HL-60 (cell line): ENCODE measurements at regions not wholly inside any gene's neighbourhood (a gene's known extent, or its start where the extent isn't known, plus 50 kb on each side); places are given as distances from the start of the nearest gene placed in this dataset.

Experiments used
- DNase-seq, 2 experiments: peaks; one replicate each; pipeline ENCODE4 v3.0.0-alpha.2; 2010 to 2020; ENCODE audit warnings: low read depth in 1 of 2, low spot score in 1 of 2
- H3K27ac ChIP-seq: fragments of 250-450 bp; sonication (Bioruptor Pico); replicated peaks from 2 replicates; pipeline ENCODE4 v1.5.1; 2020; ENCODE audit warnings: mild to moderate bottlenecking, moderate library complexity
- H3K27me3 ChIP-seq: fragments of 250-450 bp; sonication (Bioruptor Pico); 2 replicates; pipeline ENCODE4 v1.5.1; 2021; ENCODE audit warnings: mild to moderate bottlenecking, moderate library complexity; ENCODE audit not compliant: insufficient read depth, poor library complexity, severe bottlenecking
- H3K4me3 ChIP-seq: replicated peaks from 2 replicates; pipeline ENCODE4 v1.5.1; 2011; ENCODE audit warnings: mild to moderate bottlenecking, control low read depth, low read length; ENCODE audit not compliant: insufficient read depth
- GABPA ChIP-seq: IDR thresholded peaks from 2 replicates; pipeline ENCODE4 v1.6.1; 2012; ENCODE audit warnings: low read depth
- POLR2AphosphoS5 ChIP-seq: IDR thresholded peaks from 2 replicates; pipeline ENCODE4 v1.6.1; 2012; ENCODE audit warnings: low read depth
- SPI1 ChIP-seq: IDR thresholded peaks from 2 replicates; pipeline ENCODE4 v1.6.1; 2012; ENCODE audit warnings: low read depth, mild to moderate bottlenecking, borderline replicate concordance
- TF ChIP-seq, protein P1 (sequence below): IDR thresholded peaks from one replicate; pipeline ENCODE4 v1.5.1; 2011; ENCODE audit warnings: low read length, control low read depth, inconsistent platforms; ENCODE audit not compliant: insufficient read depth
- TF ChIP-seq, protein P2 (sequence below): IDR thresholded peaks from 2 replicates; pipeline ENCODE4 v1.6.1; 2012; ENCODE audit warnings: low read depth; ENCODE audit not compliant: insufficient replicate concordance

DNA sequence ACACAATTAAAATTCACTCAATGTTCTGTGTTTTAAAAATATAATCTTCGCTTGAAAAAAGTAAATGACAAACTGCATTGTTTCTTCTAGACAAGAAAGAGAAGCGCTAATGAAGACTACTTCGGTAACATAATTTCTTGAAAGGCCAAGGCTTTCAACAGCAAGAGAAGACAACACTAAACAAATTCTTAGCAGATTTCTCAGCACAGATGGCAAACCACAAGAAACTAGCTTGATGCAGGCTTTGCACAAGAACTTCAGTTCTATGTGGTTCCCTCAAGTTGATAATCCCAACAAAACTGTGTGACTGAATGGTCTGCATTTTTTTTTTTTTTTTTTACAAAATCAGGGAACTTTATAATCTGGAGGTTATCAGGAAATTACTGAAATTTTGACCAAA lies 447.4 kb upstream of the NRSN1 start:
- H3K27ac ChIP-seq = no peak overlapping the region
- no peak for DNase-seq
- H3K27me3 ChIP-seq = no peaks in the 10 kb centered on the region
- TF ChIP-seq, protein P1, sequence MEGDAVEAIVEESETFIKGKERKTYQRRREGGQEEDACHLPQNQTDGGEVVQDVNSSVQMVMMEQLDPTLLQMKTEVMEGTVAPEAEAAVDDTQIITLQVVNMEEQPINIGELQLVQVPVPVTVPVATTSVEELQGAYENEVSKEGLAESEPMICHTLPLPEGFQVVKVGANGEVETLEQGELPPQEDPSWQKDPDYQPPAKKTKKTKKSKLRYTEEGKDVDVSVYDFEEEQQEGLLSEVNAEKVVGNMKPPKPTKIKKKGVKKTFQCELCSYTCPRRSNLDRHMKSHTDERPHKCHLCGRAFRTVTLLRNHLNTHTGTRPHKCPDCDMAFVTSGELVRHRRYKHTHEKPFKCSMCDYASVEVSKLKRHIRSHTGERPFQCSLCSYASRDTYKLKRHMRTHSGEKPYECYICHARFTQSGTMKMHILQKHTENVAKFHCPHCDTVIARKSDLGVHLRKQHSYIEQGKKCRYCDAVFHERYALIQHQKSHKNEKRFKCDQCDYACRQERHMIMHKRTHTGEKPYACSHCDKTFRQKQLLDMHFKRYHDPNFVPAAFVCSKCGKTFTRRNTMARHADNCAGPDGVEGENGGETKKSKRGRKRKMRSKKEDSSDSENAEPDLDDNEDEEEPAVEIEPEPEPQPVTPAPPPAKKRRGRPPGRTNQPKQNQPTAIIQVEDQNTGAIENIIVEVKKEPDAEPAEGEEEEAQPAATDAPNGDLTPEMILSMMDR = no peak
- TF ChIP-seq, protein P2, sequence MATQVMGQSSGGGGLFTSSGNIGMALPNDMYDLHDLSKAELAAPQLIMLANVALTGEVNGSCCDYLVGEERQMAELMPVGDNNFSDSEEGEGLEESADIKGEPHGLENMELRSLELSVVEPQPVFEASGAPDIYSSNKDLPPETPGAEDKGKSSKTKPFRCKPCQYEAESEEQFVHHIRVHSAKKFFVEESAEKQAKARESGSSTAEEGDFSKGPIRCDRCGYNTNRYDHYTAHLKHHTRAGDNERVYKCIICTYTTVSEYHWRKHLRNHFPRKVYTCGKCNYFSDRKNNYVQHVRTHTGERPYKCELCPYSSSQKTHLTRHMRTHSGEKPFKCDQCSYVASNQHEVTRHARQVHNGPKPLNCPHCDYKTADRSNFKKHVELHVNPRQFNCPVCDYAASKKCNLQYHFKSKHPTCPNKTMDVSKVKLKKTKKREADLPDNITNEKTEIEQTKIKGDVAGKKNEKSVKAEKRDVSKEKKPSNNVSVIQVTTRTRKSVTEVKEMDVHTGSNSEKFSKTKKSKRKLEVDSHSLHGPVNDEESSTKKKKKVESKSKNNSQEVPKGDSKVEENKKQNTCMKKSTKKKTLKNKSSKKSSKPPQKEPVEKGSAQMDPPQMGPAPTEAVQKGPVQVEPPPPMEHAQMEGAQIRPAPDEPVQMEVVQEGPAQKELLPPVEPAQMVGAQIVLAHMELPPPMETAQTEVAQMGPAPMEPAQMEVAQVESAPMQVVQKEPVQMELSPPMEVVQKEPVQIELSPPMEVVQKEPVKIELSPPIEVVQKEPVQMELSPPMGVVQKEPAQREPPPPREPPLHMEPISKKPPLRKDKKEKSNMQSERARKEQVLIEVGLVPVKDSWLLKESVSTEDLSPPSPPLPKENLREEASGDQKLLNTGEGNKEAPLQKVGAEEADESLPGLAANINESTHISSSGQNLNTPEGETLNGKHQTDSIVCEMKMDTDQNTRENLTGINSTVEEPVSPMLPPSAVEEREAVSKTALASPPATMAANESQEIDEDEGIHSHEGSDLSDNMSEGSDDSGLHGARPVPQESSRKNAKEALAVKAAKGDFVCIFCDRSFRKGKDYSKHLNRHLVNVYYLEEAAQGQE = no peak
- TF ChIP-seq POLR2AphosphoS5 (no peak), SPI1 (no peak), GABPA (no peak)
- H3K4me3 ChIP-seq = no peak overlapping the region

DNA sequence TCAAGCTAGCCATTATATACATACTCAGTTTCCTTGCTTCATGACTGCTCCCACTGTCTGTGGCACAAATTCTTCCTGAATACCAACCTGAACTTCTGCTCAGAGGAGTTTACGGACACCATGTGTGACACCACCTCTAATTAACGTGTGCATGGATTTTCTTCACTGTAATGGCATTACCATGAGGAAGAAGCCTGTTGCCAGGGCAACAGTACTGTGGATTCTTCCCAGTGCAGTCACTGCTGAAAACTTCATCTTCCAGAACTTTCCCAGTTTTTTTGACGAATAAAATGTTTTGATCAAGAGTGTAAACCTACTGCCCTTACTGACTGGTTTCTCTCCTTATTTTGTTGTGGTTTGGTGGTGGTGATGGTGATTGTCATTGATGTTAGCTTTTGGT lies 444.3 kb upstream of the NRSN1 start:
- TF ChIP-seq, protein P2 = no peak
- TF ChIP-seq GABPA = no peak
- no peak for TF ChIP-seq POLR2AphosphoS5
- TF ChIP-seq SPI1 = no peak
- TF ChIP-seq, protein P1 = no peak
- no peak for DNase-seq
- no peaks in the 10 kb centered on the region for H3K27me3 ChIP-seq
- H3K27ac ChIP-seq = no peak overlapping the region
- H3K4me3 ChIP-seq = no peak overlapping the region

DNA sequence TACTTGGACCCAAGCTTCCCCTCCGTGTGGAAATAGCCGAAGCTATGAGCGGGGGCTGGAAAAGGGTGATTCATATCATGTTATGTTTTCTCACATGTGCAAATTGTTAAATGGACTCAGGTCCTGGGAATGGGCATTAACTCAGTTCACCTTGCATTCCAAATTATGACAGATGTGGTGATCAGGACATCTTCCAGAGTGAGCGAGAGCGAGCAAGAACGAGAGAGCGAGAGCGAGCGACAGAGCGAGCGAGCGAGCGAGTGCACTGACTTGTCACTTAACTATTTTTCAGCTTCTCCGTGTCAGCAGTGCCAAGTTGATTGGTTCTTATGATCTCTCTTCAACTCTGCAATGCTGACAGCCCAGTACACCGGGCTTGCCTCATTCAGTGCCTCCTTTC lies 437.4 kb upstream of the NRSN1 start:
- Histone ChIP-seq H3K4me3 (no peak overlapping the region), H3K27me3 (no peaks in the 10 kb centered on the region), H3K27ac (no peak overlapping the region)
- no peak for DNase-seq
- TF ChIP-seq, protein P1 = no peak
- TF ChIP-seq SPI1 (no peak), POLR2AphosphoS5 (no peak), GABPA (no peak)
- TF ChIP-seq, protein P2 = no peak
